WI38 (cell line): ENCODE measurements at regions not wholly inside any gene's neighbourhood (a gene's known extent, or its start where the extent isn't known, plus 50 kb on each side); places are given as distances from the start of the nearest gene placed in this dataset.

Experiments
- H3K4me3 ChIP-seq: 2 replicates; pipeline ENCODE4 v1.5.1; 2011; ENCODE audit warnings: low read depth, mild to moderate bottlenecking, control low read depth, low read length
- TF ChIP-seq, protein P1 (sequence below): IDR thresholded peaks from 2 replicates; pipeline ENCODE4 v1.5.1; 2012; ENCODE audit warnings: low read depth, mild to moderate bottlenecking, control low read depth, low read length

DNA sequence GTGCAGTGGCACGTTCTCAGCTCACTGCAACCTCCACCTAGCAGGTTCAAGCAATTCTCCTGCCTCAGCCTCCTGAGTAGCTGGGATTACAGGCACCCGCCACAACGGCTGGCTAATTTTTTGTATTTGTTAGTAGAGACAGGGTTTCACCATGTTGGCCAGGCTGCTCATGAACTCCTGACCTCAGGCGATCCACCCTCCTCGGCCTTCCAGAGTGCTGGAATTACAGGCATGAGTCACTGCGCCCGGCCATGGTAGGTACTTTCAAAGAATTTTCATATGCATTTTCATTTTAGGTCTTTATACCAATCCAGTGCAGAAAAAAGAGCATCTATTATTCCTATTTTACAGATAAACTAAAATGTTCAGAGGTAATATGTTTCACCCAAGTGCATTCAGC, 411.3 kb upstream of the USP15 start:
- H3K4me3 ChIP-seq = no peak overlapping the region
- TF ChIP-seq, protein P1, sequence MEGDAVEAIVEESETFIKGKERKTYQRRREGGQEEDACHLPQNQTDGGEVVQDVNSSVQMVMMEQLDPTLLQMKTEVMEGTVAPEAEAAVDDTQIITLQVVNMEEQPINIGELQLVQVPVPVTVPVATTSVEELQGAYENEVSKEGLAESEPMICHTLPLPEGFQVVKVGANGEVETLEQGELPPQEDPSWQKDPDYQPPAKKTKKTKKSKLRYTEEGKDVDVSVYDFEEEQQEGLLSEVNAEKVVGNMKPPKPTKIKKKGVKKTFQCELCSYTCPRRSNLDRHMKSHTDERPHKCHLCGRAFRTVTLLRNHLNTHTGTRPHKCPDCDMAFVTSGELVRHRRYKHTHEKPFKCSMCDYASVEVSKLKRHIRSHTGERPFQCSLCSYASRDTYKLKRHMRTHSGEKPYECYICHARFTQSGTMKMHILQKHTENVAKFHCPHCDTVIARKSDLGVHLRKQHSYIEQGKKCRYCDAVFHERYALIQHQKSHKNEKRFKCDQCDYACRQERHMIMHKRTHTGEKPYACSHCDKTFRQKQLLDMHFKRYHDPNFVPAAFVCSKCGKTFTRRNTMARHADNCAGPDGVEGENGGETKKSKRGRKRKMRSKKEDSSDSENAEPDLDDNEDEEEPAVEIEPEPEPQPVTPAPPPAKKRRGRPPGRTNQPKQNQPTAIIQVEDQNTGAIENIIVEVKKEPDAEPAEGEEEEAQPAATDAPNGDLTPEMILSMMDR = no peak

DNA sequence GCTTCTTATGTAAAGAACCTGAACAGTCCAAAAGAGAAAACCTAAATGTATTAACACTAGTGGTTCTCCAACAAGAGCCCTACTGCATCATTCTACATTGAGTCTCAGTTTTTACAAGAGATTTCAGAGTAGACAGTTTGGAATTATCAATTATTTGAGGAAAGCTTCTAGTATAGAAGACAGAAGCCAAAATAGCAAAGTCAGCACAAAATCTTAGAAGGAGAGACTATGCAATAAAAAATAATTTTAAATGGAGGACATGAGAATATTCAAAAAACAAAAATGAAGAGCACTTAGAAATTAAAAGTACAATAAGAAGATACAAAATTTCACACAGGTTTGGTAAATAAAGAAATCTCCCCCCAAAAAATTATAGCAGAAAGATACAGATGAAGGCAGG, 406.3 kb upstream of the USP15 start:
- TF ChIP-seq, protein P1 = no peak
- no peak overlapping the region for H3K4me3 ChIP-seq

DNA sequence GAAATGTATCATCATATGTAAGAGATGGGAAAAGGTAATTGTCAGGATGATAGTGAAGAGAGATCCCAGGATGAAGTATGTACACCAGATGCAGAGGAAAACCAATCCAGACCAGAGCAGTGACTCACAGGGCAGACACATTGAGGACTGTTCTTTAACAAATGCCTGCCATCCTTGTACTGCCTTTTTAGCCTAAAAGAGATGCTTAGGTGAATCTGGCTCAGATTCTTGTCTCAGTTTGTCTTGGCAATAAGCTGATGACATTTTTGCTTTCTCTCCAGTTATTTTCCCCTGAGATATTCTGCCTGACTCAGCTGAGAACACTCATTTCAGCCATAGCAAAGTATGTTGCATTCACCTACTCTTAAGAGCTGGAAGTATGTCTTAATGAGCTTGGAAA, 405.3 kb upstream of the USP15 start:
- TF ChIP-seq, protein P1 = no peak
- H3K4me3 ChIP-seq = no peak overlapping the region

DNA sequence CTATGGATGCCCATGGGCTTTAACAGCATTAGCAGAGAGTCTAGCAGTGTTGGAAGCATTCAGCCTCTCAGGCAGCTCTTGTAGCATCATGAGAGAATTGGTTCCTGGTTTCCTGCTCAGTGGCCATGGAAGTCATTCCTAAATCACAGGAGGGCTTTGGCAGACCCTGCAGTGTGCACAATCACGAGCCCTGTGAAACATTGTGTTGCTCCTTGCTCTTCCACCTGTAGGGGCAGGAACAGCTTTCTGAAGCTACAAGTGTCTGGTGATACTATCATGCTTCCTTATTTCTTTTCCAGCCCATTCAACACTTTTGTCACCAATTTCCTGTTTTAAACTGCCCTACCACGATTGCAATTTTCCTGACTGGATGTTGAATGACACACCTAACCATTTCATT, 402.2 kb upstream of the USP15 start:
- H3K4me3 ChIP-seq = no peak overlapping the region
- TF ChIP-seq, protein P1 = no peak

DNA sequence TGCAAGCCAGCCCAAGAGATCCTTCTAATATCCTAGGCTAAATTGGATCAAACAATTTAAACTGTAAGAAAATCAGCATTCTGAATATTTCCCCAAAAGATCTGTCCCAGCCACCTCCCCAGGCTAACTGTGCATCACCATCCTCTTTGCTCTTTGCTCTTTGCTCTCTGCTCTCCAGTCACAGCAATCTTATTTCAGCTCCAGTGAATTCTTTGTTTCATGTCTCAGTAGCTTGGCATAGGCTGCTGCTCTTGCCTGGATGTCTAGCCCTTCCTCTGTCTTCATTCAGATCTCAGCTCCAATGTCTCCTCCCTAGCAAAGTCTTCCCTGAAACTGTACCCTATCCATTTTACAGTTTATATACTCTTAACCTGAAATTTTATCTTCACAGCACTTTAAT, 399.8 kb upstream of the USP15 start:
- TF ChIP-seq, protein P1 = no peak
- H3K4me3 ChIP-seq = no peak overlapping the region

DNA sequence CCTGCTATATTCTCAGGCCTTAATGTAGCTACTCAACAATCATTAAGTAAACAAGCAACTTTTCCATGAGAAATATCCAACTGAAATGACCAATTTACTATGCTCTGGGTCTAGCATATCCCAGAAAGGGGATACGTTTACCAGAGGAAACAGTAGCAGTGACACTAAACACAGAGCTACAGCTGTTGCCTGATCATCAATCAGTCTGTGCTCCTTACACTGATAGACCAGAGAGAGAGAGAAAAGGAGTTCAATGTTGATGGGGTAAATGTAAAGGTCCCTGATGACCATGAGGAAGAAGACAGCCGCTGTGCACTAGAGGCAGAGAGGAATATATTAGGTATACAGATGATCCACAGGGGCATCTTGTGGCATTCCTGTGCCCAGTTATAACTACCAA, 397.2 kb upstream of the USP15 start:
- TF ChIP-seq, protein P1 = no peak
- H3K4me3 ChIP-seq = no peak overlapping the region

DNA sequence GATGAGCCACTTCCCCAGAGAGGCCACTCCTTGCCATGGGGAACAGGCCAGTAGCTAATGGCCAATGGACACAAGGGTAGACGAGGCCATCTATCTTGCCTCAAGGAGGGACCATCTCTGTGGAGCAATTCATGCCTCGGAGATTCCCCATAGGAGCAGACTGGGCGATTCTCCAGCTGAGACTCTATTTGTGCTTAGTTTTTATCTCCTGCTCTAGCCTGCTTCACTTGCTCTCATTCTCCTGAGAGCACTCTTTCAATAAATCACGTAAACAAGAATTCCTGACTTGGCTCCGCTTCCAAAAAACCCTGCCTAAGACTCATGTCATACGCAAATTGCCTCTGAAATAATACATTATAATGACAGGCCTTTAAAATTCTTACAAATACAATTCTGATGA, 396.4 kb upstream of the USP15 start:
- TF ChIP-seq, protein P1 = no peak
- no peak overlapping the region for H3K4me3 ChIP-seq
